GM12878 (cell line): ENCODE measurements at regions not wholly inside any gene's neighbourhood (a gene's known extent, or its start where the extent isn't known, plus 50 kb on each side); places are given as distances from the start of the nearest gene placed in this dataset.

Experiments
- ATAC-seq: fragments of 200-7000 bp; cut with Tn5 transposase; 3 replicates; pipeline ENCODE4 v1.9.1; 2020; ENCODE audit warnings: mild to moderate bottlenecking, moderate library complexity
- BruUV-seq: library from RNA; stranded (reverse); fragments of 400-500 nt; replicated peaks from 2 replicates; lab custom pipeline; 2021; lab: Mats Ljungman, UMichigan
- CTCF ChIA-PET: fragments of 300-600 bp; sonication (Branson Sonifier 250); formaldehyde crosslinking; extraction: SDS; loops from one replicate; lab custom pipeline; 2021; ENCODE audit warnings: inconsistent platforms; lab: Yijun Ruan, JAX
- POLR2A ChIA-PET: fragments of 350-600 bp; formaldehyde crosslinking; extraction: SDS; loops from one replicate; lab custom pipeline; 2021; ENCODE audit warnings: inconsistent platforms; lab: Charles Lee
- RAD21 ChIA-PET: fragments of 300-600 bp; sonication (Branson Sonifier 250); formaldehyde crosslinking; loops from one replicate; lab custom pipeline; 2023; ENCODE audit warnings: antibody characterized with exemption; ENCODE audit not compliant: unreplicated experiment; lab: Charles Lee
- SMC1A ChIA-PET: fragments of 300-600 bp; sonication (Branson Sonifier 250); formaldehyde crosslinking; loops from one replicate; lab custom pipeline; 2023; ENCODE audit not compliant: unreplicated experiment, uncharacterized antibody; lab: Charles Lee
- DNase-seq: peaks from one replicate; pipeline ENCODE4 v3.0.0-alpha.2; 2011; ENCODE audit warnings: low read depth, low spot score
- FAIRE-seq: peaks from 3 replicates; lab custom pipeline; 2011; peaks lifted over from hg19 to GRCh38; lab: Jason Lieb, UNC
- H2AFZ ChIP-seq: 2 replicates; pipeline ENCODE4 v1.6.0; 2011; ENCODE audit warnings: low read depth, low read length, control low read depth; ENCODE audit not compliant: control insufficient read depth
- H3K27ac ChIP-seq: 2 replicates; pipeline ENCODE4 v1.5.1; 2011; ENCODE audit warnings: control low read depth; ENCODE audit not compliant: control insufficient read depth, insufficient read depth
- H3K27me3 ChIP-seq, 2 experiments: replicated peaks in 1 of 2; 2 replicates each; pipeline versions ENCODE4 v1.6.0 to v1.6.1; 2011; ENCODE audit warnings: low read length in 1 of 2; ENCODE audit not compliant: control insufficient read depth in 2 of 2, insufficient read depth in 2 of 2
- H3K36me3 ChIP-seq, 2 experiments: 2 replicates each; pipeline ENCODE4 v1.5.1; 2011; ENCODE audit warnings: low read length in 1 of 2; ENCODE audit not compliant: control insufficient read depth in 2 of 2, insufficient read depth in 2 of 2
- H3K4me1 ChIP-seq: 2 replicates; pipeline ENCODE4 v1.6.1; 2011; ENCODE audit warnings: mild to moderate bottlenecking, low read length, moderate library complexity, mixed read lengths; ENCODE audit not compliant: control insufficient read depth, insufficient read depth
- H3K4me2 ChIP-seq: 2 replicates; pipeline ENCODE4 v1.6.0; 2011; ENCODE audit warnings: control low read depth; ENCODE audit not compliant: control insufficient read depth, insufficient read depth
- H3K4me3 ChIP-seq: fragments of 200-600 bp; sonication (generic); 2 replicates; pipeline ENCODE4 v1.5.1; 2016
- H3K79me2 ChIP-seq: 2 replicates; pipeline ENCODE4 v1.6.0; 2011; ENCODE audit warnings: low read length; ENCODE audit not compliant: control insufficient read depth, insufficient read depth
- H3K9ac ChIP-seq: 2 replicates; pipeline ENCODE4 v1.8.0; 2011; ENCODE audit warnings: low read length, control low read depth, mixed read lengths; ENCODE audit not compliant: control insufficient read depth, insufficient read depth
- H3K9me3 ChIP-seq: replicated peaks from 3 replicates; pipeline ENCODE4 v1.5.1; 2011; ENCODE audit warnings: mild to moderate bottlenecking, low read length; ENCODE audit not compliant: control insufficient read depth, insufficient read depth
- H4K20me1 ChIP-seq: 2 replicates; pipeline ENCODE4 v1.6.0; 2011; ENCODE audit not compliant: control insufficient read depth, insufficient read depth
- CEBPZ ChIP-seq: fragments of 150-350 bp; IDR thresholded peaks from 2 replicates; pipeline ENCODE4 v1.6.1; 2016; ENCODE audit warnings: low read depth, low read length
- E2F4 ChIP-seq: IDR thresholded peaks from 2 replicates; pipeline ENCODE4 v1.6.1; 2012; ENCODE audit warnings: low read depth, low read length, improper control_type of control experiment
- E2F8 ChIP-seq: fragments of 450-650 bp; IDR thresholded peaks from 2 replicates; pipeline ENCODE4 v1.6.1; 2018; ENCODE audit warnings: mild to moderate bottlenecking, low read depth, moderate library complexity; ENCODE audit not compliant: partially characterized antibody
- EED ChIP-seq: sonication (generic); IDR thresholded peaks from 2 replicates; pipeline ENCODE4 v1.6.1; 2016; ENCODE audit warnings: antibody characterized with exemption, low read depth
- KAT2A ChIP-seq: conservative IDR thresholded peaks from 2 replicates; pipeline ENCODE4 v1.6.1; 2011; ENCODE audit warnings: low read depth, low read length; ENCODE audit not compliant: control insufficient read depth
- MEF2A ChIP-seq: IDR thresholded peaks from 2 replicates; pipeline ENCODE4 v1.6.1; 2011; ENCODE audit warnings: low read depth, mild to moderate bottlenecking, low read length, moderate library complexity; ENCODE audit not compliant: insufficient read depth
- NFYB ChIP-seq: IDR thresholded peaks from 2 replicates; pipeline ENCODE4 v1.6.1; 2011; ENCODE audit warnings: low read depth, mild to moderate bottlenecking, low read length, improper control_type of control experiment, moderate library complexity; ENCODE audit not compliant: insufficient read depth
- STAT3 ChIP-seq: IDR thresholded peaks from 2 replicates; pipeline ENCODE4 v1.6.1; 2011; ENCODE audit warnings: low read depth, low read length, improper control_type of control experiment
- SUZ12 ChIP-seq: fragments of 200-600 bp; sonication (generic); IDR thresholded peaks from one replicate; pipeline ENCODE4 v1.6.1; 2018; ENCODE audit warnings: antibody characterized with exemption, mild to moderate bottlenecking; ENCODE audit not compliant: unreplicated experiment
- ZBTB4 ChIP-seq: fragments of 450-650 bp; formaldehyde crosslinking; IDR thresholded peaks from 2 replicates; pipeline ENCODE4 v1.4.0; 2022; ENCODE audit warnings: mild to moderate bottlenecking, moderate library complexity
- WGBS: methylation state at CpG from one replicate; pipeline ENCODE4 v1.1.6; 2016; ENCODE audit warnings: low lambda C conversion rate; ENCODE audit not compliant: insufficient replicate concordance, insufficient coverage; ENCODE audit errors: missing lambda C conversion rate; 5-methylcytosine and 5-hydroxymethylcytosine counted together
- in situ Hi-C: fragments of 300-500 bp; cut with MboI; formaldehyde crosslinking; loops from 9 replicates; pipeline ENCODE4 v1.14.3; 2018; ENCODE audit warnings: mixed read lengths
- intact Hi-C: fragments of 100-400 bp; cut with micrococcal nuclease; formaldehyde crosslinking; loops from one replicate; pipeline ENCODE4 v1.14.2; 2022; ENCODE audit not compliant: unreplicated experiment

- 33% methylated on average over 3 of the region's 3 CpGs for WGBS
- ChIA-PET CTCF (interaction anchor here (0.7 to 0.9 kb wide), 2 partner anchors 35 to 1262 kb away, joined by 3 to 4 read pairs; no protein-coding TSS in a partner anchor), SMC1A (interaction anchor here (0.9 to 1.2 kb wide), 2 partner anchors 13 to 16 kb away, joined by 3 read pairs; no protein-coding TSS in a partner anchor), POLR2A (no interaction called here), RAD21 (no interaction called here)
- H3K9me3 ChIP-seq, result no peaks in the 10 kb centered on the region; the same call in 2 of the 3 replicates
- DNase-seq, result no peak
- H3K27me3 ChIP-seq, result no peaks in the 10 kb centered on the region
- H3K4me1 ChIP-seq, result no peaks in the 10 kb centered on the region
- H3K79me2 ChIP-seq, result no peaks in the 10 kb centered on the region
- no peak overlapping the region for H3K4me2 ChIP-seq
- in situ Hi-C loops (no loop called here), intact Hi-C loops (no loop called here)
- no peak overlapping the region for H2AFZ ChIP-seq
- no peak for ATAC-seq
- no peaks in the 10 kb centered on the region for H4K20me1 ChIP-seq
- no peak for FAIRE-seq
- BruUV-seq, result no TSS peak
- H3K36me3 ChIP-seq, result no peaks in the 10 kb centered on the region
- H3K9ac ChIP-seq, result no peak overlapping the region
- no peak overlapping the region for H3K4me3 ChIP-seq
- H3K27ac ChIP-seq, result no peak overlapping the region
- no peak for TF ChIP-seq STAT3
- TF ChIP-seq E2F8, result no peak
- TF ChIP-seq NFYB, result no peak
- TF ChIP-seq KAT2A, result no peak
- TF ChIP-seq MEF2A, result no peak
- TF ChIP-seq SUZ12, result no peak
- no peak for TF ChIP-seq E2F4
- TF ChIP-seq ZBTB4 (CRISPR knock-in tag), result no peak
- no peak for TF ChIP-seq EED
- TF ChIP-seq CEBPZ, result no peak
Measured at GRCh38 chr5:124560370-124560769, 186.1 kb downstream of the ZNF608 start.
